ENCODE measurements at regions not wholly inside any gene's neighbourhood (a gene's known extent, or its start where the extent isn't known, plus 50 kb on each side); places are given as distances from the start of the nearest gene placed in this dataset.
"Not testable (repeated sequence)": the region's sequence is repeated elsewhere in the genome, so short reads cannot be mapped to it uniquely, and the experiment has no call there.

DNA sequence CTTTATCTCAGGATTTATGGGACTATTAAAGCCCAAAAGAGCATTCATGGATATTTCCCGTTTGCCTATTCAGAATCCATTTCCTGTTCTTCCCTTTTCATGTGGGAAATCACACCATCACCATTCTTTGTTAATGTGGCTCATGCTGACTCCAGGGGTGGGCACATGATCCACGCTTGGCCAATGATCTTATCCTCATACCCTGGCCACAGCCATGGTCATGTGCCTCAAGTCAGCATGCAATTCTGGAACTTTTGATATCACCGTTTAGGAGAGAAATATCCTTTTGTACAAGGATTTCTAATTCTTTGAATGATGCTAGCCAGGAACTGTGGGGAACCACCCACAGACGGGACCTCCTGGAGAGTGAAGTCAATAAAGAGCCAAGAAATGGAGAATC, 272.2 kb downstream of the PRELID2 start:
- DNase-seq = no peak

DNA sequence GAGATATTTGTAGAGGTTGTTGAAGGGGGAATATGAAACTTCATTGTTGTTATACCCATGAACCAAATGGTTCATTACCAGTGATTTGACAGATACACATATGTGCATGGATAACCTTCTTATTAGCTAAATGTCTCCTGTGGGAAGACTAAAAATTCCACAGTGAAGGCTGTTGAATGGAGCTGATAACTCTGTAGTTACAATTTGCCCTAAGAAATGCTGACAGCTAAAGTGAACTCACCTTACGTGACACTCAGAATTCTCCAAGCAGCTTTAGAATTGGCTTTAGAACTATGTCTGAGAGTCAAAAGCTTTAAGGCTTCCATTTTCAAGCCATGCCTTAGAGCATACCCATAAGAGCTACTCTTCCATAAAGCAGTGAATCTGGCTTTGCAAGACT, 276.9 kb downstream of the PRELID2 start:
- no peak for DNase-seq

DNA sequence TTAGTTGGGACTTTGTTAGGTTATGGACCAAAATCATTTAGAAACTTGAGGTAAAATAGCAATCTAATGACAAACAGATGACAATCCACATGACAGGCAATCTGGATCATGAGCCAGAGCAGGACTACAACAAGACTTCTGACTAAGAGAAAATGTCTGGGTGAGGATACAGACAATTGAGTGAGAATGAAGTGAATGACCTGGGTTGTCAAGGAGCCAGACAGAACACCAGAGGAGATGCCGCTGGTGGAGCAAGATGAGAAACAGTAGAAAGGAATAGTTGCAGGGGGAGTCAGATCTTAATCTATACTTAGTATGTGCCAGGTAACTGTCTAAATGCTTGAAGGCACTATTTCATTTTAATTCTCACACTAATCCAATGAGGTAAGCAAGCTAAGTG, 277.8 kb downstream of the PRELID2 start:
- DNase-seq = no peak

DNA sequence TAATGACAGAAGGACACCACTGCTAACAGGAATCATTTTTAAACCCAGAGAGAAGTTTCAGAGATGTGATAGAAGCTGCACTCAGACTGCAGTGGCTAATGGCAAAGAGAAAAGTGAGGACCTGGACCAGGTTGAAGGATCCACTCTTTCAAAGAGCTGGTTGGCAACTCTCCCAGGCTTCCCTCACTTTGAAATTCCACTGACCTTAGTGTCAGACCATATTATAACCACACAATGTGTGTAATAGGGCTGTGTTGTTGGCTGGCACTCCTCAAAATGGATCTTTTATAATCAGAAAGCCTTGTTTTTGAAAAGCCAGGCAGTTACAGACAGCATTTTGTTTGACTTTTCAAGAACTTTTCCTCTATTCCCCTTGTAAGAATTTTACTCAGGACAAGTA, 280.7 kb downstream of the PRELID2 start:
- DNase-seq = no peak

DNA sequence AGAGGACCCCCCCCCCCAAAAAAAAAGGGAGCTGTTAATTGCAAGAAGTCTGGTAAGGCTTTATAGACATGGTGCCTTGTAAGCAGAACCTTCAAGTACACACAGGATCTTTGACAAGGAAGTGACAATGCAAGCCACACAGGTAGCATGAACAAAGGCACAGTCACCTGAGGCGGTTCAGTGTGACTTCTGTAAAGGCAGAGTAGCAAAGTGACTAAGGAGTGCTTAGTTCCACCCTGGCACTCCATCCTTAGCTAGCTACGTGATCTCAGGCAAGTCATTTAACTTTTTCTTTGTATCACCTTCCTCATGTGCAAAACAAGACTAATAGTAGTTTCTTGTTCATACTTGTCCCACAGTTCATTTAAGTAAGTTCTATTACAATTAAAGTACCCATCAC, 282.0 kb downstream of the PRELID2 start:
- DNase-seq = no peak

DNA sequence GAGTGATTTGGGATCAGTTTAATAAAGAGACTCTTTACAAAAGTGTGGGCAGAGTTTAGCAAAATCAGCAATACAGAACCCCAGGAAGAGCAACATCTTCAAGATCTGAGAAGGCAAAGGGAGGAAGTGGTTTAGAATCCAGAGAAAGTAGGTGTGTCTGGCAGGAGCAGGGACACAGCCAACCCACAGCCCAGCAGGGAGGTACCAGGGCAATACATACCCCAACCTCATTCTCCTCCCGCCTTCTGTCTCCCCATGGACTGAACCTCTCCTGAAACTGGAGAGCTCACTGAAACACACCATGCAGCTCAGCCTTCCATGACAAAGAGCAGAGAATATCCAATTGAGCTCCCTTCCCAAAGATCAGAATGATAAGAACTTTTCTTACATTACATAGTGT, 283.4 kb downstream of the PRELID2 start:
- DNase-seq = no peak

DNA sequence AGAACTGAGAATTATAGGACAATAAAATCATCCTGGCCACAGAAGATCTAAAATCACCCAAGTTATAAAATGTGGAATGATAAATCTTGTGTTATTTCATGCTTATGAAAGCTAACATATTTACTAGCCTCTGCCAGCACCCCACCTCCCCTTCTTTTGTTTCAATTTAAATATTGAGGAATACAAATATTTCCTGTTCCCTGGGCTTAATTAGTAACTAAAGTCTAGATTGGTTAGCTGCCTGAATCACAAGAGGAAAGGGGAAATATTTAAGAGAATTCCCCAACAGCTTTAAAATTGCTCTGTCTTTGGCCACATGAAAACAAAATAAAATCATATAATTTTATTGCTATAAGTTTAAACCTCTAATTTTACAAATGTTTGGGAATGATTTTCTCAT, 287.0 kb downstream of the PRELID2 start:
- no peak for DNase-seq

DNA sequence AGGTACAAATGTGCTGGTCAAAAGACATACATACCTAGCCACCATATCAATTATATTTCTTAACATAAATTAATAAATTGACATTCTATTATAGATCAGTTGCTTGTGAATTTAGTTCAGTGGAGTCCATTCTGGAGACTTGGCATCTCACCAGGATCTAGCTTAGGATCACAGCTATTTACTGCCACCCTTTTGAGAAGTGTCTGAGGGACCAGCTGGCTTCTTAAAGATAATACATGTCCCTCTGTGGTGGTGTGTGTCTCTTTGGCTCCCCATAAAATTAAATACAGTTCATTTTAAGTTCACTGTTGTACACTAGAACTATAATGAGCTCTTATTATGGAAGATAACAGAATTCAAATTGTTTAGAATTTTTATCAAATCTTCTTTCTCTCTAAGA, 290.7 kb downstream of the PRELID2 start:
- no peak for DNase-seq

DNA sequence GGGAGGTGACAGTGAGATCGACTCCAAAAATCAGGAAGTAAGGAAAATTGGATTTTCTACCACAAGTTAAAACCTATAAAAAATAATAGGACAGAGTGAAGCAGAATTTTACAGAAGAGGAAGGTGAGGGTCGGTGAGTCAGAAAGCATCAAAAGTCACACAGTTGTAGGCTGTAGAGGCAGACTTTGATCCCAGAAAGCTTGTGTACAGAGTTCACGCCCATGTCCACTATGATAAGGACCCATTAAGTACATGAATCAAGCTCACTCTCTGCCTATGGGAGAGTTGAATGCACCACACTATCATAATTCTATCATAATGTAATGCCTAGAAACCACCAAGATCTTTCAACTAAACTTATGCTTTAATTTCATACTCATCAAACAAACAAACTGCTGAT, 291.2 kb downstream of the PRELID2 start:
- no peak for DNase-seq

DNA sequence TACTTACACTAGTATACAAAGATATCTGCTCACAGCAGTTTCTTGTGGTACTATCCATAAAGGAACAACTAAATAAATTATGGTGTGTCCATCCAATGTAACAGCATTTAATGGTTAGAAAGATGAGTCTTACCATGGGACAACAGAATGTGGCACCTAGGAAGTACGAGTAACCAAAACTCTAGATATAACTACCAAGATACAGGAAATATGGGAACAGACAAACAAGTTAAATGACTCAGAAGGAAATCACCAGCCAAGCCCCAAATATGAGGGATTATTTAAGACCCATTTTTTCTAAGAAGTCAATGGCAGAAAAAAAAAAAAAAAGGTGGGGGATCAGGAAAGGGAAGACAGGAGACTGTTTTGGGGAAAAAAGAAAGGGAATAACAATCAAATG, 294.8 kb downstream of the PRELID2 start:
- DNase-seq = no peak

DNA sequence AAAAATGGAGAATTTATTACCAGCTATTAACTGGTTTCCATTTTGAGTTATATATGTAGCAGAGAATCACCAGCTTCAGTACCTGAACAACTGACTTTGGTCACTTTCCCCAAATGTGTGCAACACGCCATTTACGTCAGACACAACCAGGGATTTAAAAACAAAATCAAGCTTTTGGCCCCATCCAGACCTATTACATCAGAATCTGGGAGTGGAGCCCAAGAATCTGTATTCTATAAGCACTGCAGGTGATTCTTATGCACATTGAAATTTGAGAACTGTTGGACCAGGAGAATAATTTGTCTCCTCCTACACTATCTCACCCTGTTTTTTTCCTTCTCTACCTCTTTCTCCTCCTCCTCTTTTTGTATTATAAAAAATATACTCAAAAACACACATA, 295.9 kb downstream of the PRELID2 start:
- no peak for DNase-seq

DNA sequence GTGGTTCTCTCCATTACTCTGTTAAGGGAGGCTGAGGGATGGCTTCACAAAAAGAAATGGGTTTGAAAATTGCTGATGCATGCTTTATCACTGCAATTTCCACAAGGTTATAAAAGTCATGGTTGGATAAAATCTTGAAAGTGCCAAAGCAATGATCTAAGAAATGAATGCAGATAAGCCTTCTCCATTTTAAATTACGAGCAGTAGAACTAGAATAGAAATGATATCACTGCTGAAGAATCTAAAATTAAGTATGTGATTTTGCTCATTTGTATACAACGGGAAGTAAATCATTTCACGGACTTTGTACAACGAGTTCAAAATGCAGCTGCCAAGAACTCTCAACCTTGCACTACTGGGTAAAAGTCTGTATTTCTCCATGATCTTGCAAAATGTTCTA, 299.0 kb downstream of the PRELID2 start:
- DNase-seq = no peak

DNA sequence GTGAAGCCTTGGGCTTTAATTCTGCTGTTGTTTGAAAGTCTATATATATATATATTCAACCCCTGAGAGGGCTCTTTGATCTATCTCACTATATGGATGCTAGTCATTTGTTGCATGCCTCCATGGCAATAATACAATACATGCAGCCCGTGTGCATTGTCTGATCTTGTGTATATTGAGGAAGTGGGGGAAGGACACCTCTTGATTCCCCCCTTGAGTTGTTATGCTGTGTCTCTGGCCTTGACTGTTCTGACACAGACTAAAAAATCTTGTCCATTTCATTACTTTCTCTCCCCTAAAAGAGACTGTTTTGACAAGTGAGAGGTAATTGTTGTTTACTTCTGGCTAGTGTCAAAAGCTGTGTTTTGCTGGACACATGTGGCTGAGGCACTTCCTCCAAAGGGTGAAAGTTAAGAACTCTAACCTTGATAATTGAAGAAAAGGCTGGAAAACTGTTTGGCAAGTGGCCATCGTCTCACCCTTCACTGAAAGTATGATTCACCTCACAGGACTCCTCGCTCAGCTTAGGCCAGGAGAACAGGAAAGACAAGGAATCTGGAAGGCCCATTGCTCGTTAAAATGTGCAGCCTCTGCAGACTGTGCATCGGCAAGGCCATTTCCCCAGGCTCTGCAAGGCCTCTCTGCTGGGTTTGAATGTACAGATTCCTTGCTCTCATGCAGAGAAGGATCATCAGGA, 304.0 kb downstream of the PRELID2 start:
- DNase-seq = no peak

DNA sequence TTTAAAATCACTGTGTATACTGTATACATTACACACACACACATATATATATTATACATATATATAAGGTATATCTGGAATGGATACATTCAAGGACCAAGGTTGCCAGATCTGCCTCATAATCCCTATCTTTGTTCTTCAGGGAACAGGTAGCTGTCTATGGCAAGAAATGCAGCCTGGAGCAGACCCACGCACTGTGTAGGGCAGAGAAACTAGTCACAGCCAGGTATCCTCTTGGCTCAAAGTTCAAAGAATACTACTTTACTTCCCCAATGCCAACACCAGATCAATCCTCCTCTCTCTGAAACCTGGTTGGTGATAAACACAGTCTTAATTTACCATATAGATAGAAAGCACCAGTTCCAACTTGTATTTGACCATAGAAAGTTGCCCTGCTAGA, 313.6 kb downstream of the PRELID2 start:
- no peak for DNase-seq

DNA sequence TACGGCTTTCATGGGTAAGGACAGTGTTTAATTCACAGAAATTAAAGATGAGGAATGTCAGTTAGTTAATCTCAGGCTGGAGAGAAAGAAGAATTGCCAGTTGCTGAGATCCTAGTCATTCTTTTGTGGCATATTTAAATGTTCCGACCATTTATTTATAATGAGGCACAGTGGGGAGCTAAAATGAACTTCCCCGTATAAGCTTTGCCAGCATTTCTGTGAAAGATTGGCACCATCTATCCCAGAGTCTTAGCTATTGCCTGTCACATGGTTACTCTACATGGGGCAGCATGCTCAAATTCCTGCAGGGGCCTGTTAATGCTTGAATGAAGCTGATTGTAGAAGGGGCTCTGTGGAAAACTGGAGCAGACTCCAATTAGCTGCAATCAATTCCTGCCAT, 314.1 kb downstream of the PRELID2 start:
- DNase-seq = no peak

DNA sequence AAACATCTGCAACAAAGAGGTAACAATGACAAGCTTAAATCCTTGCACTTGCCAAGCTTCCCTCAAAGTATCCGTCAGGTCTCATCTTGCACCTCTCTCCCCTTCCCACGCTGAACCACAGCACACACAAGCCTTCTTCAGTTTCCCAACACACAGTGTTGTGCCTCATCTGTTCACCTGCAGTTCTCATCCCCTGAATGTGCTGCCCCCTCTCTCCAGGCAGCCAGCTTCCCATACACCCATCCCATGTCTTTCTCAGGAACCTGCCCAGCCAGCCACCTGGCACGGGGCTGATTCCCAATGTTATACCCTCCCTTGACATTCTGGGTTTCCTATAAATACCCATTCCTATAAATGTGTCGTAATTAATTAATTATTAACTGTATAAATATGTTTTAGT, 314.8 kb downstream of the PRELID2 start:
- DNase-seq = no peak

DNA sequence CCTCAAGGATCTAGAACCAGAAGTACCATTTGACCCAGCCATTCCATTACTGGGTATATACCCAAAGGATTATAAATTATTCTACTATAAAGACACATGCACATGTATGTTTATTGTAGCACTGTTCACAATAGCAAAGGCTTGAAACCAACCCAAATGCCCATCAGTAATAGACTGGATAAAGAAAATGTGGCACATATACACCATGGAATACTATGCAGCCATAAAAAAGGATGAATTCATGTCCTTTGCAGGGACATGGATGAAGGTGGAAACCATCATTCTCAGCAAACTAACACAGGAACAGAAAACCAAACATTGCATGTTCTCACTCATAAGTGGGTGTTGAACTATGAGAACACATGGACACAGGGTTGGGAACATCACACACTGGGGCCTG, 317.6 kb downstream of the PRELID2 start:
- DNase-seq = not testable (repeated sequence)

DNA sequence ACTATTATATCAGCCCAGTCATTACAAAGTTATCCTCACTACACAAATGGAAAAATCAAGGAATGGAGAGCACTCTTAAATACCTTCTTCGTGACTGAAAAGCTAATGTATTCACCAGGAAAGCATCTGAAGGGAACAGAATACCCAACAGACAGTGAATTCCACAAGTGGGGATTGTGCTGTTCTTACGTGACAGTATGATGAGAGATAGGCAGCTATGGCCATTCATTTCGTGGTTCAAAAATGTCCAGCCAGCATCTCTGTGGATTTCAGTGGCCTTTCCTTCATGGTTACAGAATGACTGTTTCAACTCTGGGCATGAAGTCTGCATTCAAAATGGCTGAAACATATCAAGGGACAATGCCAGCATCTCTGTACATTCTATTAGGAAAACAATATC, 323.8 kb downstream of the PRELID2 start:
- no peak for DNase-seq

DNA sequence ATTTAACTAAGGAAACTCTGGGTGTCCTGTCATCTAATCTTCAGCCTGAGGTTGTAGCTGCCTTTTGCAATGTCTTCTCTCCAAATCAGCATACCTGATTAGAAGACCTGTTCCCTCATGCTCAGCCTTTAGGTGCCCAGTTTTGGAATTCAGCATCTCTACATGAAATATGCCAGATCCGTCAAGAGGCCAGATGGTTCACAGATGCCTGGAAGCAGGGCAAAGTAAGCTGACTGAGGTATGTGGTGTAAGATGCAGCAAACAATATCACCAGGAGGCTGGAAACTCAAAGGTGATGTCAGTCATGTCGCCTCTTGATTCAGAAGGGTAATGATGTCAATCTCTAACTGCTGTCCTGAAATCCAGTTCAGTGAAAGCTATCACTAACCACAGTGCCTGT, 324.4 kb downstream of the PRELID2 start:
- DNase-seq = no peak

DNA sequence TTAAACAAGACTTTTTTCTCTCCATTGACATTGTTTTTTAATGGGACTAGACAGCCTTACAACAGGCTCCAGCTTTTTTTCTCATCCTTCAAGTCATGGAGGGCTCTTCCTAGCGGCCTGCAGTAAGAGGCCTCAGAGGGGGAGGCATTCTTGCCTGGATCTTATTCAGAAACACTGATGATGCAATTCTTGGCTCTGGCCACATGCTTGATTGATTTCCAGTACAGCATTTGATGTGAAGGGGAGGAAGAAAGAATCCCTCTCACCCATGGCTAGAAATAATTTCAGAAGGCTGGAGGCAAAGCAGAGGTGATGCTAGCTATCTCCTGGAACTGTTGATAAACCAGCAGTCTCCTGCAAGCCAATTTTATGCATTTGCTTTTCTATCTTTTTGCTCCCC, 324.8 kb downstream of the PRELID2 start:
- no peak for DNase-seq

DNA sequence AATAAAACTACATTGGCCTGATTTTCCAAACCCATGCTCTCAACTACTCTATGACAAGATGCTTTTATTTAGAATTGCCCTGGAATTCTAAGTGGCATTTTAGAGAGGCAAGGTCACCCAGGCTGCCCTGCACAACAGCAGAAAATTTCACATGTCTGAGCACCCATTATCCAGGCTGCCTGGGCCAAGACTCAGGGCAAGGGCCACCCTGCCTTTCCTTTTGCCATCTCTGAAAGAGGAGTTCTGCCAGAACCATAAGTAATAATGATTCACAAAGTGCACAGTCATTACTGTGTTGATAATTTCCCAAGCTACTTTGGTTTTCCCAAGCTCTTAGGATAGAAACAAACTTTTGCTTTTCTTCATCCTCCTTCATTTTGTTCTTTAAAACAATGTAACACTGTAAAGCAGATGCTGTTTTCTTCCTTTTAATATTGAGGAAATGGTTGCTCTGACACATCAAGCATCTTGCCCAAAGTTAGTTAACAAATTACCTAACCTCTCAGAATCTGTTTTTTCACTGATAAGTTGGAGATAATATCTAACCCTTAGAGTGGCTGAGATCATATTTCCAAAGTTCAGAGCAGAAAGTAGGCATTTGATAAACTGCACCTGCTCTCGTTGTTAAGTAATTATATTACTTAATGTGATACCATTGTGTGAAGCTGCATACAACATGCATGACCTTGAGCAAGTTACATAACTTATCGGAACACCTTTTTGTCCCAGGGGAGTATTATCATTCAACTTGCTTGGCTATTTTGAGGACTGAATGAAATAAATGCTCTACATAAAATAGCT, 325.6 kb downstream of the PRELID2 start:
- DNase-seq = no peak

DNA sequence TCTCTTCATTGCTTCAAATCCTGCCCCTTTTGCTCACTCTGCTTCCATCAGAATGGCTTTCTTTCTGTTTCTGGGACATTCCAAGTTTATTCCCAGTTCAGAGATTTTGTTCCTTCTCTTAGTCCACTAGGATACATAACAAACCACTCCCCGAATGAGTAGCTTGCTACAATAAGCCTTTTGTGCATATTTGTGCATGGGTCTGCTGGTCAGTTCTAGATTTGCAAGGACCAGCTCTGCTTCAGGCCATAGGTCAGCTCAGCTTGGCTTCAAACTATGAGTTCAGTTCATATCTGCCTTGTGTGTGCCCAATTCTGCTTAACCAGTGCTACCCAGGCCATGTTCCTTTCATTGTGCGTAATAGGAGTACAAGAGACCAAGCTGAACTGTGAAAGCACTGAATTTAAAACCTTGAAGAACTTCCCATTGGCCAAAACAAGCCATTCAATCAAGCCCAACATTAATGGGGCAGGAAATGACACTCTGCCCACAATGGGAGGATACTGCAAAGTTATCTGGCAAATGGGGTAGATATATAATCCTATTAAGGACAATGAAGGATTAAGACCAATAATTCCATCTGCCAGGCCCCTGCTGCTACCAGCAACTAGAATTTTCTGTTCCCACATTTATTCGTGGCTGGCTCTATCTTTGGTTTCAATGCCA, 328.8 kb downstream of the PRELID2 start:
- DNase-seq = no peak

DNA sequence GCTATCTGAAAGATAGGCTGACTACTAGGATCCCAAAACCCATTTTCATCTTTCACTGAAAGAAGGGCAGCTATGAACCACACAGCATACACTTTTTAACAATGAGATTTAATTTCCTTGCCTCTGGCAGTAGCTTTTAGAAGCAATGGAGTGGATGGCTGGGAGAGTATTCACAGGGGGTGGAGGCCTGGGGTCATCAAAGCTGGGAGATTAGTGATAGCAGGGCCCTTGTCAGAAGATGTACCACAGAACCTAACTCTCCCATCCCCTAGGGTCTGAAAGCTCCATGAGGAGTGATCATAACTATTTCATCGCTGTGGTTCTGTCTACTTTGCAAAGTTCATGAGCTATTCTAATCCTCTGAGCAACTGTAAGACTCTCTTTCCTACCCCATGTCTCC, 332.2 kb downstream of the PRELID2 start:
- DNase-seq = no peak

DNA sequence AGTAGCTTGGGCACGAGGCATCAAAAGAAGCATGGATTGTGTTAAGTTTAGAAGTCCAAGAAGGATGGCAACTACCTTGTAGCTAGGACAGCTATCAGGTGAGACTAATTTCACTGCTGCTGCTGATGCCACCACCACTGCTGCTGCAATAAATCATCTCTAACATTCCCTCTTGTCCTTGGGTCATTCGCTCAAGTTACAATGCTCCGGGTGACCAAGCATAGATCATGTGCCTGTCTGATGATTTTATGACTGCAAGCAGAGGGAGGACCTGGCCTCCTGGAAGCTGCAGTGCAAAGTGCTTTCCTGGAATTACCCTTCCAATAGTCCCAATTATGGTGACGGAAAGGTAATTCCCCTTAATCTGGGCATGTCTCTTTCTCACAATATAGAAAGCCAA, 334.4 kb downstream of the PRELID2 start:
- no peak for DNase-seq

All from bone marrow (tissue), 2 donors.